Progenitor cell of endocrine pancreas (in vitro differentiated cells): ENCODE measurements at regions not wholly inside any gene's neighbourhood (a gene's known extent, or its start where the extent isn't known, plus 50 kb on each side); places are given as distances from the start of the nearest gene placed in this dataset.

Experiments
- DNase-seq: peaks from one replicate; pipeline ENCODE4 v3.0.0; 2021; ENCODE audit warnings: low spot score; ENCODE audit not compliant: unreplicated experiment
- H3K27ac Mint-ChIP-seq: 2 replicates; pipeline ENCODE4 v1.8.0; 2021; ENCODE audit warnings: mild to moderate bottlenecking, moderate library complexity, mixed read lengths
- H3K27me3 Mint-ChIP-seq: 2 replicates; pipeline ENCODE4 v1.8.0; 2021; ENCODE audit warnings: mixed read lengths
- H3K36me3 Mint-ChIP-seq: 2 replicates; pipeline ENCODE4 v1.8.0; 2022; ENCODE audit warnings: mixed read lengths; ENCODE audit not compliant: insufficient read depth
- H3K4me1 Mint-ChIP-seq: 2 replicates; pipeline ENCODE4 v1.8.0; 2021; ENCODE audit warnings: low read depth, mixed read lengths
- H3K4me3 Mint-ChIP-seq: 2 replicates; pipeline ENCODE4 v1.8.0; 2021; ENCODE audit warnings: low read depth, mild to moderate bottlenecking, moderate library complexity, mixed read lengths
- H3K9me3 Mint-ChIP-seq: 2 replicates; pipeline ENCODE4 v1.8.0; 2021; ENCODE audit warnings: low read depth, mixed read lengths
- CTCF ChIP-seq: fragments of 200-600 bp; sonication (generic); IDR thresholded peaks from one replicate; pipeline ENCODE4 v1.5.0; 2021; ENCODE audit warnings: antibody characterized with exemption, mild to moderate bottlenecking; ENCODE audit not compliant: unreplicated experiment

- TF ChIP-seq CTCF, result no peak
- peaks cover 26% of the 10 kb centered on the region for H3K9me3 Mint-ChIP-seq
- H3K4me3 Mint-ChIP-seq, result no peak overlapping the region
Measured at GRCh38 chr5:67310169-67310568, 113.6 kb upstream of the CD180 start.

GRCh38 chr5:67308988-67309688, 112.5 kb upstream of the CD180 start:
- no peak for TF ChIP-seq CTCF
- DNase-seq, result no peak
- H3K36me3 Mint-ChIP-seq, result no peaks in the 10 kb centered on the region
- H3K4me3 Mint-ChIP-seq, result no peak overlapping the region
- peaks cover 26% of the 10 kb centered on the region for H3K9me3 Mint-ChIP-seq
- H3K27ac Mint-ChIP-seq, result no peak overlapping the region
- H3K4me1 Mint-ChIP-seq, result peaks cover 2% of the 10 kb centered on the region
- no peaks in the 10 kb centered on the region for H3K27me3 Mint-ChIP-seq

More at GRCh38 chr5:67310169-67310568, 113.6 kb upstream of the CD180 start:
- Mint-ChIP-seq H3K4me1 (peaks cover 2% of the 10 kb centered on the region), H3K27ac (no peak overlapping the region), H3K36me3 (no peaks in the 10 kb centered on the region), H3K27me3 (no peaks in the 10 kb centered on the region)
- no peak for DNase-seq

- no peak for DNase-seq
- TF ChIP-seq CTCF, result no peak
- Mint-ChIP-seq H3K27ac (no peak overlapping the region), H3K27me3 (no peaks in the 10 kb centered on the region), H3K4me1 (peaks cover 2% of the 10 kb centered on the region), H3K36me3 (no peaks in the 10 kb centered on the region), H3K9me3 (peaks cover 15% of the 10 kb centered on the region), H3K4me3 (no peak overlapping the region)
Measured at GRCh38 chr5:67306965-67307607, 110.5 kb upstream of the CD180 start.

- H3K9me3 Mint-ChIP-seq, result peaks cover 10% of the 10 kb centered on the region
- no peaks in the 10 kb centered on the region for H3K36me3 Mint-ChIP-seq
- H3K27ac Mint-ChIP-seq, result peak overlapping the region; percentile 67
- no peak overlapping the region for H3K4me3 Mint-ChIP-seq
- TF ChIP-seq CTCF, result no peak
- H3K27me3 Mint-ChIP-seq, result no peaks in the 10 kb centered on the region
- DNase-seq, result no peak
- H3K4me1 Mint-ChIP-seq, result peaks cover 2% of the 10 kb centered on the region
Measured at GRCh38 chr5:67305913-67306710, 109.5 kb upstream of the CD180 start.

- no peak for DNase-seq
- Mint-ChIP-seq H3K36me3 (no peaks in the 10 kb centered on the region), H3K4me3 (no peak overlapping the region), H3K9me3 (peaks cover 5% of the 10 kb centered on the region), H3K27ac (no peak overlapping the region), H3K4me1 (peaks cover 2% of the 10 kb centered on the region), H3K27me3 (no peaks in the 10 kb centered on the region)
- no peak for TF ChIP-seq CTCF
Measured at GRCh38 chr5:67305401-67305800, 108.8 kb upstream of the CD180 start.
